Keratinocyte (primary cell): ENCODE measurements at regions not wholly inside any gene's neighbourhood (a gene's known extent, or its start where the extent isn't known, plus 50 kb on each side); places are given as distances from the start of the nearest gene placed in this dataset.

ENCODE experiments used
- DNase-seq: peaks from one replicate; pipeline ENCODE4 v3.0.0-alpha.2; 2011; ENCODE audit warnings: low read depth, missing footprints, low spot score
- FAIRE-seq: peaks from 2 replicates; lab custom pipeline; 2011; peaks lifted over from hg19 to GRCh38; lab: Jason Lieb, UNC
- H2AFZ ChIP-seq: 2 replicates; pipeline ENCODE4 v1.6.0; 2012; ENCODE audit warnings: low read length, control low read depth, inconsistent platforms; ENCODE audit not compliant: control insufficient read depth
- H3K27ac ChIP-seq: 2 replicates; pipeline ENCODE4 v1.5.1; 2011; ENCODE audit warnings: low read length; ENCODE audit not compliant: control insufficient read depth, insufficient read depth
- H3K27me3 ChIP-seq: 3 replicates; pipeline ENCODE4 v1.6.0; 2011; ENCODE audit warnings: low read length; ENCODE audit not compliant: control insufficient read depth, insufficient read depth; ENCODE audit errors: extremely low read depth
- H3K36me3 ChIP-seq, 2 experiments: 2 replicates in 1 of 2; 3 replicates in 1 of 2; pipeline ENCODE4 v1.5.1; 2011; ENCODE audit warnings: low read length in 2 of 2, mild to moderate bottlenecking in 1 of 2; ENCODE audit not compliant: control insufficient read depth in 2 of 2, insufficient read depth in 2 of 2; ENCODE audit errors: extremely low read depth in 1 of 2
- H3K4me1 ChIP-seq: 3 replicates; pipeline ENCODE4 v1.5.1; 2011; ENCODE audit warnings: low read length; ENCODE audit not compliant: control insufficient read depth, insufficient read depth; ENCODE audit errors: extremely low read depth
- H3K4me2 ChIP-seq: 3 replicates; pipeline ENCODE4 v1.6.0; 2011; ENCODE audit warnings: low read depth, low read length; ENCODE audit not compliant: control insufficient read depth, insufficient read depth; ENCODE audit errors: extremely low read depth
- H3K4me3 ChIP-seq, 3 experiments: fragments of 200-600 bp in 1 of 3; sonication (generic) in 1 of 3; 2 replicates in 2 of 3; 3 replicates in 1 of 3; pipeline ENCODE4 v1.5.1; 2011 to 2016; ENCODE audit warnings: low read length in 3 of 3, mild to moderate bottlenecking in 3 of 3, control low read depth in 2 of 3, inconsistent platforms in 1 of 3, low read depth in 1 of 3, mixed read lengths in 1 of 3, mixed run types in 1 of 3, moderate library complexity in 1 of 3; ENCODE audit not compliant: control insufficient read depth in 2 of 3, insufficient read depth in 2 of 3; ENCODE audit errors: extremely low read depth in 1 of 3
- H3K79me2 ChIP-seq: 2 replicates; pipeline ENCODE4 v1.6.0; 2012; ENCODE audit warnings: low read length; ENCODE audit not compliant: control insufficient read depth, insufficient read depth
- H3K9ac ChIP-seq: 3 replicates; pipeline ENCODE4 v1.6.0; 2011; ENCODE audit warnings: low read length; ENCODE audit not compliant: control insufficient read depth, insufficient read depth; ENCODE audit errors: extremely low read depth
- H3K9me1 ChIP-seq: 3 replicates; pipeline ENCODE4 v1.6.0; 2011; ENCODE audit warnings: low read length; ENCODE audit not compliant: control insufficient read depth, insufficient read depth; ENCODE audit errors: extremely low read depth
- H3K9me3 ChIP-seq: 2 replicates; pipeline ENCODE4 v1.5.1; 2012; ENCODE audit warnings: low read depth, low read length; ENCODE audit not compliant: control insufficient read depth
- H4K20me1 ChIP-seq: 3 replicates; pipeline ENCODE4 v1.6.0; 2011; ENCODE audit warnings: low read length; ENCODE audit not compliant: control insufficient read depth, insufficient read depth; ENCODE audit errors: extremely low read depth
- EZH2 ChIP-seq: IDR thresholded peaks from one replicate; pipeline ENCODE4 v1.6.1; 2012; ENCODE audit warnings: inconsistent platforms, mild to moderate bottlenecking, low read length, moderate library complexity
- dilution Hi-C: fragments of 300-500 bp; cut with MboI; formaldehyde crosslinking; loops from one replicate; pipeline ENCODE4 v1.7.0; 2020; ENCODE audit warnings: low sequenced_read_pairs; ENCODE audit not compliant: extremely low pct_ligation_motif_present
- TF ChIP-seq, protein P1 (sequence below), 3 experiments: IDR thresholded peaks in 1 of 3; conservative IDR thresholded peaks in 1 of 3; optimal IDR thresholded peaks in 1 of 3; 2 replicates in 2 of 3; 3 replicates in 1 of 3; pipeline versions ENCODE3 to v1.5.1; 2011; ENCODE audit warnings: low read length in 3 of 3, mild to moderate bottlenecking in 3 of 3, moderate library complexity in 2 of 3, control low read depth in 1 of 3, inconsistent platforms in 1 of 3; ENCODE audit not compliant: insufficient read depth in 2 of 3; ENCODE audit errors: extremely low read depth in 1 of 3

DNA sequence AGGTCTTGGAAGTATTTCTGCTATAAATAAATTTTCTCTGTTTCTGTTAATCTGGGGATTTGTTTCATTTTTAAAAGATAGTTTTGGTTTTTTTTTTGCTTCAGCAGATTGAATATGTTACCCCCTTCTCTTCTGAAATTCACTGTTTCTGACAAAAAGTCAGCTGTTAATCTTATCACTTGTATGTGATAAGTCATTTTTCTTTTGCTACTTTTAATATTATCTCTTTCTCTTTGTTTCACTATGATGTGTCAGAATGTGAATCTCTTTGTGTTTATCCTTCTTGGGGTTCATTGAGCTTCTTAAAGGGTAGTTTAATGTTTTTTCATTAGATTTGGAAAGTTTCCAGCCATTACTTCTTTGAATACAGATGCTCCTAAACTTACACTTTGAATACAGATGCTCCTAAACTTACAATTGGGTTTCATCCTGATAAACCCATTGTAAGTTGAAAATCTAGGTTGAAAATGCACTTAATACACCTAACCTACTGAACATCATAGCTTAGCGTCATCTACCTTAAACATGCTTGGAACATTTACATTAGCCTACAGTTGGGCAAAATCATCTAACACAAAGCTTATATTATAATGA, 154.2 kb upstream of the COL21A1 start:
- Histone ChIP-seq H3K4me3 (no peak overlapping the region), H3K4me1 (no peaks in the 10 kb centered on the region)

DNA sequence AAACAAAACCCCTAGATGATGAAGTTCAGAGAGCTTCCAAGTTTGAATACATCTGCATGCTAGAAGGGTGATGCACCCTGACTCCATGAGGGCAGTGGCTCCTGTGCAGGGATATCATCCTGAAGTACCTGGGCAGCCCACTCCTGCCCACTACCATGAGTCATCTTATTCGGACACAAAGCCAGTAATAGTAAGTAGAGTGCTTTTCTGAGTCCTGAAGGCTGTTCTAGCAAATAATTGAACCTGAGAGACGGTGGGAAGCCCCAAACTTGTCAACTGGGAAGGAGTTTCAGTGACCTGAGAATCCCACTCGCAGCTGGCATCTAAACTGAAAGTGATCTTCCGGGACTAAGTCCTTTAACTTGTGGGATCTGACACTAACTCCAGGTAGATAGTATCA, 152.9 kb upstream of the COL21A1 start:
- Histone ChIP-seq H3K9ac (no peak overlapping the region), H3K4me1 (no peaks in the 10 kb centered on the region), H3K9me3 (no peaks in the 10 kb centered on the region), H2AFZ (no peak overlapping the region), H4K20me1 (no peaks in the 10 kb centered on the region), H3K27me3 (no peaks in the 10 kb centered on the region), H3K4me2 (no peak overlapping the region), H3K79me2 (no peaks in the 10 kb centered on the region), H3K36me3 (no peaks in the 10 kb centered on the region), H3K9me1 (no peaks in the 10 kb centered on the region), H3K27ac (no peak overlapping the region), H3K4me3 (no peak overlapping the region)
- dilution Hi-C loops: no loop called here
- no peak for TF ChIP-seq EZH2
- TF ChIP-seq, protein P1, sequence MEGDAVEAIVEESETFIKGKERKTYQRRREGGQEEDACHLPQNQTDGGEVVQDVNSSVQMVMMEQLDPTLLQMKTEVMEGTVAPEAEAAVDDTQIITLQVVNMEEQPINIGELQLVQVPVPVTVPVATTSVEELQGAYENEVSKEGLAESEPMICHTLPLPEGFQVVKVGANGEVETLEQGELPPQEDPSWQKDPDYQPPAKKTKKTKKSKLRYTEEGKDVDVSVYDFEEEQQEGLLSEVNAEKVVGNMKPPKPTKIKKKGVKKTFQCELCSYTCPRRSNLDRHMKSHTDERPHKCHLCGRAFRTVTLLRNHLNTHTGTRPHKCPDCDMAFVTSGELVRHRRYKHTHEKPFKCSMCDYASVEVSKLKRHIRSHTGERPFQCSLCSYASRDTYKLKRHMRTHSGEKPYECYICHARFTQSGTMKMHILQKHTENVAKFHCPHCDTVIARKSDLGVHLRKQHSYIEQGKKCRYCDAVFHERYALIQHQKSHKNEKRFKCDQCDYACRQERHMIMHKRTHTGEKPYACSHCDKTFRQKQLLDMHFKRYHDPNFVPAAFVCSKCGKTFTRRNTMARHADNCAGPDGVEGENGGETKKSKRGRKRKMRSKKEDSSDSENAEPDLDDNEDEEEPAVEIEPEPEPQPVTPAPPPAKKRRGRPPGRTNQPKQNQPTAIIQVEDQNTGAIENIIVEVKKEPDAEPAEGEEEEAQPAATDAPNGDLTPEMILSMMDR (optimal IDR thresholded peaks at IDR 0.05 in 1 of 3, IDR thresholded peaks at IDR 0.05 in 1 of 3, conservative IDR thresholded peaks at IDR 0.05 in 1 of 3; ENCODE audit: extremely low read depth in 1 of 3, insufficient read depth in 2 of 3, low read length in 3 of 3): no peak
- no peak for FAIRE-seq
- no peak for DNase-seq

More for the DNA sequence above, 154.2 kb upstream of the COL21A1 start:
- dilution Hi-C loops: no loop called here
- Histone ChIP-seq H3K9me1 (no peaks in the 10 kb centered on the region), H3K79me2 (no peaks in the 10 kb centered on the region), H3K4me2 (no peak overlapping the region), H3K36me3 (no peaks in the 10 kb centered on the region), H3K9ac (no peak overlapping the region), H3K27ac (no peak overlapping the region), H2AFZ (no peak overlapping the region), H3K27me3 (no peaks in the 10 kb centered on the region), H3K9me3 (no peaks in the 10 kb centered on the region), H4K20me1 (no peaks in the 10 kb centered on the region)
- DNase-seq (no peak), FAIRE-seq (no peak)
- TF ChIP-seq EZH2: no peak
- TF ChIP-seq, protein P1 (optimal IDR thresholded peaks at IDR 0.05 in 1 of 3, IDR thresholded peaks at IDR 0.05 in 1 of 3, conservative IDR thresholded peaks at IDR 0.05 in 1 of 3; ENCODE audit: extremely low read depth in 1 of 3, insufficient read depth in 2 of 3, low read length in 3 of 3): no peak
